HEK293 (cell line): ENCODE measurements at regions not wholly inside any gene's neighbourhood (a gene's known extent, or its start where the extent isn't known, plus 50 kb on each side); places are given as distances from the start of the nearest gene placed in this dataset.

ENCODE experiments used
- CTCF ChIP-seq: fragments of 450-650 bp; formaldehyde crosslinking; IDR thresholded peaks from 2 replicates; pipeline ENCODE4 v1.5.1; 2016; ENCODE audit warnings: missing biosample characterization, missing genetic modification characterization
- KLF16 ChIP-seq: fragments of 450-650 bp; formaldehyde crosslinking; IDR thresholded peaks from 2 replicates; pipeline ENCODE4 v1.5.1; 2017; ENCODE audit warnings: missing biosample characterization, missing genetic modification characterization
- ZFP3 ChIP-seq: fragments of 450-650 bp; formaldehyde crosslinking; IDR thresholded peaks from 2 replicates; pipeline ENCODE4 v1.5.1; 2016; ENCODE audit warnings: low read depth, missing biosample characterization, missing genetic modification characterization
- ZNF121 ChIP-seq: fragments of 450-650 bp; formaldehyde crosslinking; IDR thresholded peaks from 2 replicates; pipeline ENCODE4 v1.5.1; 2016; ENCODE audit warnings: missing biosample characterization, missing genetic modification characterization
- ZNF155 ChIP-seq: fragments of 450-650 bp; formaldehyde crosslinking; IDR thresholded peaks from 2 replicates; pipeline ENCODE4 v1.5.1; 2016; ENCODE audit warnings: missing biosample characterization, missing genetic modification characterization

GRCh38 chr2:106028192-106028591 is 165.9 kb downstream of the UXS1 start:
- TF ChIP-seq CTCF (tag by site-specific recombination): no peak
- TF ChIP-seq KLF16: no peak
- TF ChIP-seq ZNF155 (tag by site-specific recombination): no peak
- TF ChIP-seq ZNF121: no peak
- no peak for TF ChIP-seq ZFP3 (tag by site-specific recombination)
